OCI-LY7 (cell line): ENCODE measurements at regions not wholly inside any gene's neighbourhood (a gene's known extent, or its start where the extent isn't known, plus 50 kb on each side); places are given as distances from the start of the nearest gene placed in this dataset.

Experiments
- BruUV-seq: library from RNA; stranded (reverse); fragments of 400-500 nt; replicated peaks from 2 replicates; lab custom pipeline; 2021; lab: Mats Ljungman, UMichigan
- CTCF ChIA-PET: fragments of 300-600 bp; sonication (Branson Sonifier 250); formaldehyde crosslinking; loops from one replicate; lab custom pipeline; 2022; ENCODE audit warnings: antibody characterized with exemption; ENCODE audit not compliant: unreplicated experiment; lab: Charles Lee
- POLR2A ChIA-PET: fragments of 300-600 bp; sonication (Branson Sonifier 250); formaldehyde crosslinking; loops from one replicate; lab custom pipeline; 2022; ENCODE audit warnings: antibody characterized with exemption; lab: Charles Lee
- DNase-seq: peaks from one replicate; pipeline ENCODE4 v3.0.0-alpha.2; 2015; ENCODE audit warnings: low spot score
- H2AFZ ChIP-seq: fragments of 200-600 bp; sonication (generic), shearing (Covaris generic); 2 replicates; pipeline ENCODE4 v1.6.1; 2014; ENCODE audit warnings: mild to moderate bottlenecking, antibody characterized with exemption, low read length, moderate library complexity
- H3K27ac ChIP-seq: fragments of 200-600 bp; sonication (generic); 2 replicates; pipeline ENCODE4 v1.5.1; 2014; ENCODE audit warnings: mixed run types, low read depth, mild to moderate bottlenecking, moderate library complexity, low read length, inconsistent platforms; ENCODE audit not compliant: poor library complexity, severe bottlenecking
- H3K36me3 ChIP-seq: fragments of 200-600 bp; sonication (generic); 2 replicates; pipeline ENCODE4 v1.6.1; 2014; ENCODE audit warnings: mild to moderate bottlenecking, antibody characterized with exemption, low read length, moderate library complexity, mixed read lengths; ENCODE audit not compliant: insufficient read depth
- H3K4me1 ChIP-seq: fragments of 200-600 bp; sonication (generic); 2 replicates; pipeline ENCODE4 v1.5.1; 2014; ENCODE audit warnings: mild to moderate bottlenecking, low read length; ENCODE audit not compliant: insufficient read depth, poor library complexity, severe bottlenecking
- H3K4me2 ChIP-seq: fragments of 200-600 bp; sonication (generic); 2 replicates; pipeline ENCODE4 v1.6.1; 2014; ENCODE audit warnings: mild to moderate bottlenecking, low read length
- H3K4me3 ChIP-seq: fragments of 200-600 bp; sonication (generic); 2 replicates; pipeline ENCODE4 v1.5.1; 2014; ENCODE audit warnings: mild to moderate bottlenecking, low read depth, low read length; ENCODE audit not compliant: poor library complexity, severe bottlenecking
- H3K79me2 ChIP-seq: fragments of 200-600 bp; sonication (generic); 2 replicates; pipeline ENCODE4 v1.6.1; 2016; ENCODE audit warnings: low read depth, mild to moderate bottlenecking, low read length, moderate library complexity, mixed read lengths; ENCODE audit not compliant: insufficient read depth
- H3K9me2 ChIP-seq: fragments of 200-600 bp; sonication (generic); 2 replicates; pipeline ENCODE4 v1.6.1; 2016; ENCODE audit warnings: mild to moderate bottlenecking, low read length, mixed read lengths; ENCODE audit not compliant: insufficient read depth
- H3K9me3 ChIP-seq: fragments of 200-600 bp; sonication (generic); 2 replicates; pipeline ENCODE4 v1.6.1; 2014; ENCODE audit warnings: mild to moderate bottlenecking, mixed run types, low read length, mixed read lengths
- H4K20me1 ChIP-seq: fragments of 200-600 bp; sonication (generic); 2 replicates; pipeline ENCODE4 v1.6.1; 2014; ENCODE audit warnings: mild to moderate bottlenecking, antibody characterized with exemption, low read length, moderate library complexity, mixed read lengths; ENCODE audit not compliant: insufficient read depth
- EZH2phosphoT487 ChIP-seq: fragments of 200-600 bp; sonication (generic); IDR thresholded peaks from 2 replicates; pipeline ENCODE4 v1.6.1; 2018; ENCODE audit warnings: low read depth, borderline replicate concordance, mild to moderate bottlenecking, mixed run types, antibody characterized with exemption, low read length, moderate library complexity, mixed read lengths
- intact Hi-C: fragments of 100-400 bp; cut with micrococcal nuclease; formaldehyde crosslinking; loops from one replicate; pipeline ENCODE4 v1.10.0; 2022; ENCODE audit not compliant: unreplicated experiment
- TF ChIP-seq, protein P1 (sequence below): fragments of 200-600 bp; sonication (generic); conservative IDR thresholded peaks from 2 replicates; pipeline ENCODE4 v1.5.1; 2014; ENCODE audit warnings: mild to moderate bottlenecking, antibody characterized with exemption, low read length, moderate library complexity, mixed read lengths

DNA sequence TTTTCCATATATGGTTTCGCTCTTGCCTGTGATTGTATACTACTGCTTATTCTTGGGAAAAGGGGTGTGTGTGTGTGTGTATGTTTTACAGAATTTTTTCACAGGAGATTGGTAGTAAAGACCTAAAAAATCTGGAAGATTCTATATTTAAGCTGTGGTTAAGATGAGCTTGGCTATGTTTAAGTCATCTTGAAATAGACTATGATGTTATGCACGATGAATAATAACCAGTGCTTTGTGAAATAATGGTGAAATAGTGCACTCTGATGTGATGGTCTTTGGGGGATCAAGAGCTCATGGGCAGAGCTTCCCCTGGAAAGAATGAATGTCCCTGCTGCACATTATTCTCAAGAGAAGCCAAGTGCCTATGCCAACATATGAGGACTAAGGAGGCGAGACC is 301.0 kb downstream of the ACTL7B start:
- no TSS peak for BruUV-seq
- Histone ChIP-seq H3K9me2 (no peaks in the 10 kb centered on the region), H3K36me3 (no peaks in the 10 kb centered on the region), H3K4me2 (no peak overlapping the region), H4K20me1 (no peaks in the 10 kb centered on the region), H3K9me3 (no peaks in the 10 kb centered on the region), H3K4me3 (no peak overlapping the region), H3K27ac (no peak overlapping the region), H2AFZ (no peak overlapping the region), H3K79me2 (no peaks in the 10 kb centered on the region), H3K4me1 (no peaks in the 10 kb centered on the region)
- no peak for TF ChIP-seq EZH2phosphoT487
- no peak for DNase-seq
- ChIA-PET POLR2A (no interaction called here), CTCF (no interaction called here)
- intact Hi-C loops, result no loop called here

DNA sequence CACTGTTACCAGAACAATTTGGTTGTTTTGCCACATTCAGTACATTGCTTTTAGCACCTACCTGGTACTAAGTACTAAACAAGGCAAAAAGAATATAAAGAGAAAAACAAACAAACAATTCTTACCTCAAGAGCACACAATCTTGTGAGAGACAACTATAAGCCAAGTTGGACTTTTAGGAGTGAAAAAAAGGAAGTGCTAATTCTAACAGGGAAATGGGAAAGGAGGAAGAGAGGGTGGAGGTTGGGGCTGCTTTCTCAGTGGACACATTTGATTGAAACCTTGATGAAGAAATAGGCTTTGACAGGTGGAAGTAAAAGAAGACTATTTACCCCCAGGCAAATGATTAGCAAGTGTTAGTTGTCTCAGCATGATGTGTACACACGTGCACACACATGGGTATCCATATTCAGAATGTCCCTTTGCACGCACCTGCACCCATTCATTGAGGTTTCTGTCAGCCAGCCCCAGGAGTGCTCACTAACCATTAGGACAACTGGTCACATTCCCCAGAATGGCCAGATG is 302.6 kb downstream of the ACTL7B start:
- no peak overlapping the region for H3K4me3 ChIP-seq
- no peaks in the 10 kb centered on the region for H3K79me2 ChIP-seq
- no peaks in the 10 kb centered on the region for H3K36me3 ChIP-seq
- no peaks in the 10 kb centered on the region for H3K9me2 ChIP-seq
- CTCF ChIA-PET, result no interaction called here
- H3K4me1 ChIP-seq, result no peaks in the 10 kb centered on the region
- intact Hi-C loops, result no loop called here
- H4K20me1 ChIP-seq, result no peaks in the 10 kb centered on the region
- no peak for TF ChIP-seq EZH2phosphoT487
- TF ChIP-seq, protein P1, sequence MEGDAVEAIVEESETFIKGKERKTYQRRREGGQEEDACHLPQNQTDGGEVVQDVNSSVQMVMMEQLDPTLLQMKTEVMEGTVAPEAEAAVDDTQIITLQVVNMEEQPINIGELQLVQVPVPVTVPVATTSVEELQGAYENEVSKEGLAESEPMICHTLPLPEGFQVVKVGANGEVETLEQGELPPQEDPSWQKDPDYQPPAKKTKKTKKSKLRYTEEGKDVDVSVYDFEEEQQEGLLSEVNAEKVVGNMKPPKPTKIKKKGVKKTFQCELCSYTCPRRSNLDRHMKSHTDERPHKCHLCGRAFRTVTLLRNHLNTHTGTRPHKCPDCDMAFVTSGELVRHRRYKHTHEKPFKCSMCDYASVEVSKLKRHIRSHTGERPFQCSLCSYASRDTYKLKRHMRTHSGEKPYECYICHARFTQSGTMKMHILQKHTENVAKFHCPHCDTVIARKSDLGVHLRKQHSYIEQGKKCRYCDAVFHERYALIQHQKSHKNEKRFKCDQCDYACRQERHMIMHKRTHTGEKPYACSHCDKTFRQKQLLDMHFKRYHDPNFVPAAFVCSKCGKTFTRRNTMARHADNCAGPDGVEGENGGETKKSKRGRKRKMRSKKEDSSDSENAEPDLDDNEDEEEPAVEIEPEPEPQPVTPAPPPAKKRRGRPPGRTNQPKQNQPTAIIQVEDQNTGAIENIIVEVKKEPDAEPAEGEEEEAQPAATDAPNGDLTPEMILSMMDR, result no peak
- H3K9me3 ChIP-seq, result no peaks in the 10 kb centered on the region
- no peak overlapping the region for H3K27ac ChIP-seq
- H2AFZ ChIP-seq, result no peak overlapping the region
- no peak overlapping the region for H3K4me2 ChIP-seq
- no TSS peak for BruUV-seq
- POLR2A ChIA-PET, result no interaction called here
- DNase-seq, result no peak

DNA sequence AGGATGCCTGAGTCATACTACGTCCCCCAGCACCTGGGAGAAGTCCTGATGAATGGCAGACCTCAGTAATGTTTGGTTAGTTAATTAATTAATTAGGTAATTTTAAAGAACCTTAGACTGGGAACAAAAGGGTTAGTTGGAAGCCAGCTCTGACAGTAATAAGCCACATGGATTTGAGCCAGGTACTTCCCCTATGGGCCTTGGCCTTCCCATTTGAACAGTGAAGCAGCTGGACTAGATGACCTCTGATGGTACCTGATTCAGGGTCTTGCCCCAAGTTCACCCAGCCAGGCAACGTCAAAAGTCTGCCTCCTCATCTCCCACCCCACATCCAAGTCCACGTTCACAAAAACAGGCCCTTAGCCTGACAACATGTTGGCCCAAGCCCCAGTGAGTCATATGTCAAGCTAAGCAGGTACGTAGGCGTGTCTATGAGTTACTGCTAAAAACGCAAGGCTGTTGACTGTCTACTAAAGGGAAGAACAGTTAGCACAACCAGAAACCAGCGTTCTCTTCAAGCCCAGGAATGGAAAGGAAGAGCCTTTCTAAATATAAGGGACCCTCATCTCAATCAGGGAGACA is 303.2 kb downstream of the ACTL7B start:
- ChIA-PET CTCF (no interaction called here), POLR2A (no interaction called here)
- Histone ChIP-seq H3K79me2 (no peaks in the 10 kb centered on the region), H3K36me3 (no peaks in the 10 kb centered on the region), H3K9me2 (no peaks in the 10 kb centered on the region), H3K4me1 (no peaks in the 10 kb centered on the region), H3K9me3 (no peaks in the 10 kb centered on the region), H3K27ac (no peak overlapping the region), H3K4me2 (no peak overlapping the region), H4K20me1 (no peaks in the 10 kb centered on the region), H3K4me3 (no peak overlapping the region), H2AFZ (no peak overlapping the region)
- DNase-seq, result no peak
- intact Hi-C loops, result no loop called here
- BruUV-seq, result no TSS peak
- no peak for TF ChIP-seq EZH2phosphoT487
- TF ChIP-seq, protein P1, result no peak
